T-helper 1 cell treated with Interleukin-12 subunit alpha and Interleukin-12 subunit beta and Interleukin-4 antibody, amounts not matched to agents 30 ng/mL and 1 ng/mL, for 36 hours (primary cell): ENCODE measurements at regions not wholly inside any gene's neighbourhood (a gene's known extent, or its start where the extent isn't known, plus 50 kb on each side); places are given as distances from the start of the nearest gene placed in this dataset.
"Not testable (repeated sequence)": the region's sequence is repeated elsewhere in the genome, so short reads cannot be mapped to it uniquely, and the experiment has no call there.

Experiments used
- intact Hi-C: fragments of 100-400 bp; cut with micrococcal nuclease; formaldehyde crosslinking; loops from one replicate; pipeline ENCODE4 v1.15.1; 2024

- intact Hi-C loops: no loop called here
These were observed 160.4 kb downstream of the UACA start for GRCh38 chr15:70602834-70603560.

DNA sequence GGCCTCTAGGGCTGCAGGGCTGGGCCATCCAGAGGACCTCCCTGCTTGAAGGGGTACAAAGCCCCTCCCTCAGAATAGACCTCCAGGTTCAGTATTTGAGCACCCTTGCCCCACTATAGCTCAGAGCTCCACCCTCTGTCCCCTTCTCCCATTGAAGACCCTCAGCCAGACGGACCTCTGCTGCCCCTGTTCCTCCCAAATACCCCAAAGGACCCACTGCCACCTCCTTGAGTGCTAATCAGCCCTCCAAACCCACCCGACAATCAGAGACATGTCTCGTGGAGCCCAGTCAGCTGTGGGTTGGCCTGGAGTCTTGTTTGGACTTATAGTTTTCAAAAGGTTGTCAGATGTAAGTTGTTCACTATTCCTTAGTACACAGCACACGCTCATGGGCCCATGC lies 161.1 kb downstream of the UACA start:
- intact Hi-C loops: no loop called here

GRCh38 chr15:70597945-70598344 lies 165.4 kb downstream of the UACA start:
- intact Hi-C loops: no loop called here

GRCh38 chr15:70597056-70597603 lies 166.2 kb downstream of the UACA start:
- intact Hi-C loops: no loop called here

- intact Hi-C loops: no loop called here
These were observed 166.9 kb downstream of the UACA start for GRCh38 chr15:70596354-70597055.

- intact Hi-C loops: no loop called here
These were observed 169.6 kb downstream of the UACA start for GRCh38 chr15:70593795-70594194.

GRCh38 chr15:70589728-70590127 lies 173.6 kb downstream of the UACA start:
- intact Hi-C loops: no loop called here

DNA sequence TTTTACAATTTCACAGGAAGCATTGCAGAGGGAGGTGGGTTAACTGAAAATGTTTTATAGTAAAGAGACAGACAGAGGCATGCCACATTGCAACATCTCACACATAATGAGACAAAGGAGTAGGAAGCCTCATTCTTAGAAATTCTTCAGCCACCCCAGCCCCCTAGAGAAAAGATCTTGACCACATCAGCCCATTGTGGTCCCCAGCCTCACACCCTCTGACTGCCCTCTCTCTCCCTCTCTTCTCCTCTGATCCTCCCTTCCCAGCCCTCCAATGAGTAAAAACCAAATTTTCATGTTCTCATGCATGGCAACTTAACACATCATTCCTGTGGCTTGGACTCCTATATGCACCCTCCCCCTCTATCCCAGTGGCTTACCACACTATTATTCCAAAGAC lies 174.1 kb downstream of the UACA start:
- intact Hi-C loops: no loop called here

- intact Hi-C loops: no loop called here
These were observed 174.7 kb downstream of the UACA start for GRCh38 chr15:70588613-70589012.

DNA sequence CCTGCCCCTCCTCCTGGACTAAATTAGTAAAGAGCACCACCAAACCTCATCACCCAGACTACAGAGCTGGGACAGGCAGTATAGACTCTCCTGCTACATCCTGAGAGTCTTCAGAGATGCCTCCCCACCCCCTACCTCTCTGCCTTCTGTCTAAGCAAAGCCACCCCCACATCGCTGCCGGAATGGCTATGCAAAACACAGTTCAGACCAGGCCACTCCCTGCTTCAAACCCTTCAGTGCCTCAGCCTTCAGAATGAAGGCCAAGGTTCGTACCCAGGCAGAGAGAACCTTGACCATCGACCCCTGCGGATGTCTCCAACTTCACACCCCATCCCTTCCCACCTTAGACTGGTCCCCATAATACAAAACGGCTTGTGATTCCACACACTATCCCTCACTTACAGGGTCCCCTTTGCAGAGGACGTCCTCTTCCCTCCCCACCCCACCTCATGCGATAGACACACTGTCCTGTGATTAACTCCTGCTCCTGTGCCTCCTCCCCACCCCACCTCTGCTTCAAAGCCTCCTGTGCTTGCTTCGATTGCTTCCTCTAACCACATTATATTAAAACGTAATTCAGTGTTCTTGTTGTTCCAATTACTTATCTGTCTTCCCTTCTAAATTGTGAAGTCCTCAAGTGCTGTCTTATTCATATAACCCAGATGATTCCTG lies 175.3 kb downstream of the UACA start:
- intact Hi-C loops: no loop called here

- intact Hi-C loops: not testable (repeated sequence)
These were observed 176.2 kb downstream of the UACA start for GRCh38 chr15:70587012-70587634.

DNA sequence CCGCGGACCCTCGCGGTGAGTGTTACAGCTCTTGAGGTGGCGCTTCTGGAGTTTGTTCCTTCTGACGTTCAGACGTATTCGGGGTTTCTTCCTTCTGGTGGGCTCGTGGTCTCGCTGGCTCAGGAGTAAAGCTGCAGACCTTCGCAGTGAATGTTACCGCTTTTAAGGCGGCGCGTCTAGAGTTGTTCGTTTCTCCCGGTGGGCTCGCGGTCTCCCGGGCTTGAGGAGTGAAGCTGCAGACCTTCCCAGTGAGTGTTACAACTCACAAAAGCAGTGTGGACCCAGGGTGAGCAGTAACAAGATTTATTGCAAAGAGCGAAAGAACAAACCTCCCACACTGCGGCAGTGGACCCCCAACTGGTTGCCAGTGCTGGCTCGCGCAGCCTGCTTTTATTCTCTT lies 177.1 kb downstream of the UACA start:
- intact Hi-C loops: no loop called here

DNA sequence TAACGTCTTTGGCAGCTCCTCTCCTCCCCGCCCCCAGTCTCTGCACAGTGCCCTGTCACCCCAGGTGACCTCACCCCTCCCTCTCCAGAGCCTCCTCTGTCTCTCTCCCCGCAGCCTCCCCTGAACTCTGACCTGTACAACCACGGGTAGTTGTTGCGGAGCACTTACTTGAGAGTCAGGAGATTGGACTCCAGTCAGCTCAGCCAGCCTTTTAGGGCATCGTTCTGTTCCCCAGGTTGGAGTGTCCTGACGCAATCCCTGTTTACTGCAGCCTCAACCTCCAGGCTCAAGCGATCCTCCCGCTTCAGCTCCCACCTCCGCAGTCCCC lies 177.7 kb downstream of the UACA start:
- intact Hi-C loops: no loop called here

DNA sequence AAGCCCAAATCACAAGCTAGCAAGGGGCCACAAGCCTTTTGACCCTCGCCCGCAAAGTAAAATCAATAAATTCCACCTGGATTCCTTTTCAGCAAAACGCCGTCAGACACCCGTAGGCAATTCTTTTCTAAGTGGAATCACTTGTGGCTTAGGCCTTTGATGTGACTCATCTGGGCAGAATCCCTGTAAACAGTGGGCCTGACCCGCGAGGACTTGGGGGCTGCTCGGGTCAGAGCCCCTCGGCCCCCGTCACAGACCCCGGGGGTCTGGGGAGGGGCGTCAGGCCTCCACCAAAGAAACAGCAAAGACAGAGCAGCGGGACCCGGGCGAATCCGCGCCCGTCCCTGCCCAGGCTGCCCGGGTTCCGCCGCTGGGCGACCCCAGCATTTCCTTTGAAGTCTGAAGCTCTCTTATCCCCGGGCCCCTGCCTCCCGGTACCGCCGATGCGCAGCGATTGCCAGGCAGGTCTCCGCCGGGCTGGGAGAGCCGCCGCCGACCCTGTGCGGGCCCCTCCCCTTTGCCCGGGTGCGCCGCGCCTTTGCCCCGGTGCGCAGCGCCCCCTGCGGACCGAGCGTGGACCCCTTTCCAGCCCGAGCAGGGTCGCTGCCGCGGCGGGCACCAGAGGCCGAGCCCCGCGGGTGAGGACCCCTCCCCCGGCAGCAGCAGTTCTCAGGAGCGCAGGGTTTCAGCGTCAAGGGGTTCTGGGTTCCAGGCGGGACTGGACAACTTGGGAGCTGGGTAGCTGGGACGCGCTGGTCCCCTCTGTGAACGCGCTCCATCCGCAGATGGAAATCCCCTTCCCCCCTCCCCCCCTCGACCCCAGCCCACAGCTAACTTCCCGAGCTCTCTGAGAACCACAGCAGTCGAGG lies 178.3 kb downstream of the UACA start:
- intact Hi-C loops: no loop called here

- intact Hi-C loops: no loop called here
These were observed 178.9 kb downstream of the UACA start for GRCh38 chr15:70584441-70584837.

GRCh38 chr15:70583006-70583405 lies 180.4 kb downstream of the UACA start:
- intact Hi-C loops: no loop called here

GRCh38 chr15:70582143-70582945 lies 181.0 kb downstream of the UACA start:
- intact Hi-C loops: no loop called here

- intact Hi-C loops: no loop called here
These were observed 182.4 kb downstream of the UACA start for GRCh38 chr15:70580958-70581357.

DNA sequence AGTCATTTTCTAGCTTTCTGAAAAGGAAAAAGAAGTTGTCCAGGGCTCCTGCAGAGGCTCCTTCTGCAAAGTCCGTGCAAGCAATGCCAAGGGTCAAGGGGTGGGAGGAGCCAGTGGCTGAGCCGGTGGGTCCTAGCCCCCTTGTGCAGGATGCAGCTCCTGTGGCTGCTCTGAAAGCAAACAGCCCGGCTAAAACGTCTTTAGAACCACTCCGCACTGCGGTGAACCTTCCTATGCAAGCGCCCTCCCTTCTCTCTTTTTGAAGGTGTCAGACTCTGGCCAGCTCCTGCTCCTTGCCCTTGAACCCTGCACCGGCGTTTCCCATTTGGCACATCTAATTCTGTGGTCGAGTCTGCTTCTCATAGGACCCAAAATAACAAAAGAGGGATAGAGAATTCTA lies 183.1 kb downstream of the UACA start:
- intact Hi-C loops: no loop called here

- intact Hi-C loops: no loop called here
These were observed 183.6 kb downstream of the UACA start for GRCh38 chr15:70579766-70580165.
